Gastrocnemius medialis (tissue), 4 donors: ENCODE measurements at regions not wholly inside any gene's neighbourhood (a gene's known extent, or its start where the extent isn't known, plus 50 kb on each side); places are given as distances from the start of the nearest gene placed in this dataset.

Source experiments
- ATAC-seq, 2 donors: fragments of 150-250 bp; one replicate each; pipeline ENCODE4 v1.9.1; 2016
- DNase-seq, 2 donors: peaks; one replicate each; pipeline ENCODE4 v3.0.0-alpha.2; 2019
- H3K27ac ChIP-seq, 4 donors: fragments of 200-600 bp; sonication (generic); 1 replicate in 1 of 4; 2 replicates in 3 of 4; pipeline ENCODE4 v1.5.1; 2016 to 2018; ENCODE audit warnings: mild to moderate bottlenecking in 2 of 4, moderate library complexity in 1 of 4
- H3K27me3 ChIP-seq, 3 donors: fragments of 200-600 bp; sonication (generic) in 2 of 3; 1 replicate in 1 of 3; 2 replicates in 2 of 3; pipeline versions ENCODE4 v1.5.1 to v1.6.0; 2016 to 2019; ENCODE audit warnings: mild to moderate bottlenecking in 1 of 3, moderate library complexity in 1 of 3
- H3K36me3 ChIP-seq, 2 donors: fragments of 200-600 bp; sonication (generic) in 1 of 2; one replicate each; pipeline ENCODE4 v1.5.1; 2017 to 2018
- H3K4me1 ChIP-seq, 2 donors: fragments of 200-600 bp; sonication (generic) in 1 of 2; one replicate each; pipeline ENCODE4 v1.5.1; 2016 to 2017; ENCODE audit warnings: mild to moderate bottlenecking in 2 of 2
- H3K4me3 ChIP-seq, 4 donors: fragments of 200-600 bp; sonication (generic) in 3 of 4; 1 replicate in 1 of 4; 2 replicates in 3 of 4; pipeline ENCODE4 v1.5.1; 2016 to 2019; ENCODE audit warnings: mild to moderate bottlenecking in 2 of 4
- H3K9me3 ChIP-seq, 3 donors: fragments of 200-600 bp; sonication (generic) in 2 of 3; 1 replicate in 1 of 3; 2 replicates in 2 of 3; pipeline ENCODE4 v1.5.1; 2016 to 2019
- CTCF ChIP-seq, 5 experiments: fragments of 450-650 bp in 3 of 5; fragments of 200-600 bp in 2 of 5; sonication (generic) in 2 of 5; IDR thresholded peaks in 4 of 5; conservative IDR thresholded peaks in 1 of 5; 1 replicate in 4 of 5; 2 replicates in 1 of 5; pipeline ENCODE4 v1.5.1; 2016 to 2019; ENCODE audit warnings: antibody characterized with exemption in 5 of 5, mild to moderate bottlenecking in 3 of 5, moderate library complexity in 3 of 5
- POLR2A ChIP-seq, 2 donors: fragments of 450-650 bp; IDR thresholded peaks; one replicate each; pipeline ENCODE4 v1.6.1; 2017; ENCODE audit warnings: antibody characterized with exemption in 2 of 2, mild to moderate bottlenecking in 2 of 2, moderate library complexity in 2 of 2
- in situ Hi-C, 4 donors: fragments of 200-750 bp; cut with MboI; loops; one replicate each; pipeline versions ENCODE4 v1.15.0 to v1.8.0; 2017; ENCODE audit warnings: low sequenced_read_pairs in 4 of 4
- intact Hi-C: fragments of 100-400 bp; cut with DNase I; formaldehyde crosslinking; loops from one replicate; pipeline ENCODE4 v1.15.1; 2023; ENCODE audit warnings: low total_unique reads

GRCh38 chr3:182618981-182619591, 174.2 kb upstream of the ATP11B start:
- H3K27ac ChIP-seq = no peak overlapping the region
- ATAC-seq = no peak

GRCh38 chr3:182620723-182621434, 172.4 kb upstream of the ATP11B start:
- DNase-seq = no peak
- no peaks in the 10 kb centered on the region for H3K36me3 ChIP-seq
- no peaks in the 10 kb centered on the region for H3K27me3 ChIP-seq
- intact Hi-C loops = no loop called here
- H3K9me3 ChIP-seq = no peaks in the 10 kb centered on the region
- TF ChIP-seq CTCF (IDR thresholded peaks at IDR 0.05 in 4 of 5, conservative IDR thresholded peaks at IDR 0.05 in 1 of 5) (no peak), POLR2A (IDR thresholded peaks at IDR 0.05) (no peak)
- no peak overlapping the region for H3K4me3 ChIP-seq
- in situ Hi-C loops = no loop called here
- no peaks in the 10 kb centered on the region for H3K4me1 ChIP-seq
- no peak for ATAC-seq
- H3K27ac ChIP-seq = no peak overlapping the region

More at GRCh38 chr3:182618981-182619591, 174.2 kb upstream of the ATP11B start:
- Histone ChIP-seq H3K4me1 (no peaks in the 10 kb centered on the region), H3K27me3 (no peaks in the 10 kb centered on the region), H3K36me3 (no peaks in the 10 kb centered on the region), H3K9me3 (no peaks in the 10 kb centered on the region), H3K4me3 (no peak overlapping the region)
- in situ Hi-C loops (no loop called here), intact Hi-C loops (no loop called here)
- TF ChIP-seq CTCF (IDR thresholded peaks at IDR 0.05 in 4 of 5, conservative IDR thresholded peaks at IDR 0.05 in 1 of 5) (no peak), POLR2A (IDR thresholded peaks at IDR 0.05) (no peak)
- no peak for DNase-seq

GRCh38 chr3:182621435-182622240, 171.7 kb upstream of the ATP11B start:
- no peak overlapping the region for H3K4me3 ChIP-seq
- intact Hi-C loops (no loop called here), in situ Hi-C loops (no loop called here)
- H3K9me3 ChIP-seq = no peaks in the 10 kb centered on the region
- H3K36me3 ChIP-seq = no peaks in the 10 kb centered on the region
- no peaks in the 10 kb centered on the region for H3K27me3 ChIP-seq
- ATAC-seq = no peak
- no peak for DNase-seq
- TF ChIP-seq CTCF (IDR thresholded peaks at IDR 0.05 in 4 of 5, conservative IDR thresholded peaks at IDR 0.05 in 1 of 5) (no peak), POLR2A (IDR thresholded peaks at IDR 0.05) (no peak)
- H3K27ac ChIP-seq = no peak overlapping the region
- H3K4me1 ChIP-seq = no peaks in the 10 kb centered on the region

- no peak for DNase-seq
- TF ChIP-seq CTCF (IDR thresholded peaks at IDR 0.05 in 4 of 5, conservative IDR thresholded peaks at IDR 0.05 in 1 of 5) = no peak
- no peak for TF ChIP-seq POLR2A (IDR thresholded peaks at IDR 0.05)
These were observed 171.1 kb upstream of the ATP11B start for GRCh38 chr3:182622241-182622545.

More at GRCh38 chr3:182622241-182622545, 171.1 kb upstream of the ATP11B start:
- H3K27ac ChIP-seq = no peak overlapping the region
- H3K4me3 ChIP-seq = no peak overlapping the region
- in situ Hi-C loops = no loop called here
- no peaks in the 10 kb centered on the region for H3K36me3 ChIP-seq
- intact Hi-C loops = no loop called here
- ATAC-seq = no peak
- H3K27me3 ChIP-seq = no peaks in the 10 kb centered on the region
- no peaks in the 10 kb centered on the region for H3K4me1 ChIP-seq
- H3K9me3 ChIP-seq = no peaks in the 10 kb centered on the region
